Adrenal gland (tissue), 9 donors: ENCODE measurements at regions not wholly inside any gene's neighbourhood (a gene's known extent, or its start where the extent isn't known, plus 50 kb on each side); places are given as distances from the start of the nearest gene placed in this dataset.

Experiments
- DNase-seq, 7 donors: peaks; one replicate each; pipeline ENCODE4 v3.0.0-alpha.2; 2019 to 2020
- H3K27ac ChIP-seq, 5 donors: fragments of 200-600 bp; sonication (generic) in 4 of 5; 1 replicate in 3 of 5; 2 replicates in 2 of 5; pipeline versions ENCODE4 v1.5.1 to v1.8.0; 2016 to 2020; ENCODE audit warnings: mild to moderate bottlenecking in 1 of 5
- H3K27me3 ChIP-seq: fragments of 200-600 bp; 2 replicates; pipeline ENCODE4 v1.8.0; 2021
- H3K36me3 ChIP-seq, 2 donors: fragments of 200-600 bp; replicated peaks in 1 of 2; 1 replicate in 1 of 2; 2 replicates in 1 of 2; pipeline versions ENCODE4 v1.5.1 to v1.8.0; 2018 to 2022
- H3K4me1 ChIP-seq, 2 donors: fragments of 200-600 bp; replicated peaks in 1 of 2; 1 replicate in 1 of 2; 2 replicates in 1 of 2; pipeline versions ENCODE4 v1.5.1 to v1.8.0; 2018 to 2021
- H3K4me3 ChIP-seq, 4 donors: fragments of 200-600 bp; sonication (generic) in 3 of 4; one replicate each; pipeline ENCODE4 v1.5.1; 2016 to 2018
- H3K9me3 ChIP-seq, 3 donors: fragments of 200-600 bp; sonication (generic) in 1 of 3; replicated peaks in 1 of 3; 1 replicate in 2 of 3; 2 replicates in 1 of 3; pipeline versions ENCODE4 v1.5.1 to v1.8.0; 2016 to 2021
- CTCF ChIP-seq, 6 experiments: fragments of 450-650 bp in 4 of 6; fragments of 200-600 bp in 2 of 6; sonication (generic) in 1 of 6; IDR thresholded peaks; 1 replicate in 5 of 6; 2 replicates in 1 of 6; pipeline versions ENCODE4 v1.5.1 to v1.8.0; 2016 to 2021; ENCODE audit warnings: antibody characterized with exemption in 6 of 6, mild to moderate bottlenecking in 2 of 6, moderate library complexity in 1 of 6
- POLR2A ChIP-seq, 2 donors: fragments of 450-650 bp; IDR thresholded peaks; one replicate each; pipeline ENCODE4 v1.6.1; 2017; ENCODE audit warnings: antibody characterized with exemption in 2 of 2, mild to moderate bottlenecking in 2 of 2, moderate library complexity in 1 of 2
- WGBS, 4 donors: extraction: QIAGEN DNeasy Blood & Tissue Kit in 2 of 4; methylation state at CpG; one replicate each; pipeline versions ENCODE4 v1.1.5 to v1.1.7; 2013 to 2017; 5-methylcytosine and 5-hydroxymethylcytosine counted together
- intact Hi-C, 2 donors: fragments of 100-400 bp; cut with DNase I; formaldehyde crosslinking; loops; one replicate each; pipeline versions ENCODE4 v1.14.1 to v1.15.0; 2022 to 2023
- donor health status: healthy with polysubstance abuse.
- donor health status: Bipolar disorder and iron deficiency.
- donor health status: DM: yes; HTN: yes; CAD: no.
- donor health status: DM: no; HTN: no; CAD: no.
- donor health status: DM: no; HTN: no; CAD: no.

- no peak overlapping the region for H3K4me3 ChIP-seq
- H3K4me1 ChIP-seq, result peaks cover 5 to 6% of the 10 kb centered on the region in 2 donors
- H3K36me3 ChIP-seq, result no peaks in the 10 kb centered on the region
- H3K27ac ChIP-seq, result no peak overlapping the region
- no peaks in the 10 kb centered on the region for H3K9me3 ChIP-seq
- intact Hi-C loops, result no loop called here
- TF ChIP-seq POLR2A (IDR thresholded peaks at IDR 0.05) (no peak), CTCF (IDR thresholded peaks at IDR 0.05) (no peak)
- no peaks in the 10 kb centered on the region for H3K27me3 ChIP-seq
- DNase-seq, result no peak
These were observed 61.8 kb downstream of the SDR9C7 start for GRCh38 chr12:56872366-56872765.

- no peak for DNase-seq
- no peak for TF ChIP-seq CTCF (IDR thresholded peaks at IDR 0.05)
- TF ChIP-seq POLR2A (IDR thresholded peaks at IDR 0.05), result no peak
- H3K9me3 ChIP-seq, result peaks cover 0 to 15% (median 0%) of the 10 kb centered on the region in 3 donors
- no peaks in the 10 kb centered on the region for H3K27me3 ChIP-seq
- H3K4me1 ChIP-seq, result no peaks in the 10 kb centered on the region
- H3K4me3 ChIP-seq, result no peak overlapping the region
- intact Hi-C loops, result no loop called here
- H3K27ac ChIP-seq, result no peak overlapping the region
- 29 to 43% (median 32%) methylated on average over 1 of the region's 1 CpG for WGBS, 4 donors
- no peaks in the 10 kb centered on the region for H3K36me3 ChIP-seq
These were observed 67.0 kb downstream of the SDR9C7 start for GRCh38 chr12:56867216-56867615.

GRCh38 chr12:56866493-56866892, 67.7 kb downstream of the SDR9C7 start:
- WGBS, 4 donors, result 68 to 82% (median 75%) methylated on average over 1 of the region's 1 CpG
- Histone ChIP-seq H3K27ac (no peak overlapping the region), H3K4me3 (no peak overlapping the region), H3K27me3 (no peaks in the 10 kb centered on the region), H3K36me3 (no peaks in the 10 kb centered on the region), H3K4me1 (no peaks in the 10 kb centered on the region), H3K9me3 (peaks cover 0 to 15% (median 0%) of the 10 kb centered on the region in 3 donors)
- no peak for DNase-seq
- no peak for TF ChIP-seq POLR2A (IDR thresholded peaks at IDR 0.05)
- TF ChIP-seq CTCF (IDR thresholded peaks at IDR 0.05), result no peak
- intact Hi-C loops, result no loop called here

GRCh38 chr12:56864318-56864717, 69.9 kb downstream of the SDR9C7 start:
- no peak overlapping the region for H3K4me3 ChIP-seq
- peaks cover 0 to 15% (median 0%) of the 10 kb centered on the region in 3 donors for H3K9me3 ChIP-seq
- no peaks in the 10 kb centered on the region for H3K36me3 ChIP-seq
- H3K27ac ChIP-seq, result no peak overlapping the region
- DNase-seq, result no peak
- no peaks in the 10 kb centered on the region for H3K4me1 ChIP-seq
- TF ChIP-seq POLR2A (IDR thresholded peaks at IDR 0.05), result no peak
- no peak for TF ChIP-seq CTCF (IDR thresholded peaks at IDR 0.05)
- intact Hi-C loops, result no loop called here
- WGBS, 4 donors, result 80 to 100% (median 90%) methylated on average over 2 of the region's 2 CpGs
- H3K27me3 ChIP-seq, result no peaks in the 10 kb centered on the region
